H1 (cell line): ENCODE measurements at regions not wholly inside any gene's neighbourhood (a gene's known extent, or its start where the extent isn't known, plus 50 kb on each side); places are given as distances from the start of the nearest gene placed in this dataset.

Experiments used
- CTCF ChIA-PET: fragments of 300-600 bp; sonication (Branson Sonifier 250); formaldehyde crosslinking; loops from one replicate; lab custom pipeline; 2021; ENCODE audit not compliant: partially characterized antibody; lab: Charles Lee
- POLR2A ChIA-PET: fragments of 300-600 bp; sonication (Branson Sonifier 250); formaldehyde crosslinking; loops from one replicate; lab custom pipeline; 2021; ENCODE audit warnings: inconsistent platforms; ENCODE audit not compliant: partially characterized antibody; lab: Charles Lee
- DNase-seq, 2 experiments: peaks; one replicate each; pipeline versions ENCODE4 v3.0.0 to v3.0.0-alpha.2; 2010 to 2022; ENCODE audit warnings: low spot score in 2 of 2, low read depth in 1 of 2, mixed read lengths in 1 of 2
- FAIRE-seq: peaks from 2 replicates; lab custom pipeline; 2011; peaks lifted over from hg19 to GRCh38; lab: Jason Lieb, UNC
- H2AFZ ChIP-seq: 2 replicates; pipeline ENCODE4 v1.8.1; 2012; ENCODE audit warnings: low read length, inconsistent platforms
- H2AK5ac ChIP-seq: 2 replicates; pipeline ENCODE4 v1.6.1; 2013; ENCODE audit warnings: low read depth, low read length
- H2BK120ac ChIP-seq: replicated peaks from 2 replicates; pipeline ENCODE3; 2013; ENCODE audit warnings: low read depth, low read length, inconsistent platforms
- H2BK12ac ChIP-seq: 2 replicates; pipeline ENCODE4 v1.6.1; 2013; ENCODE audit warnings: low read depth, low read length
- H2BK15ac ChIP-seq: 2 replicates; pipeline ENCODE4 v1.6.1; 2013; ENCODE audit warnings: low read length
- H2BK20ac ChIP-seq: 2 replicates; pipeline ENCODE4 v1.6.1; 2013; ENCODE audit warnings: low read length
- H2BK5ac ChIP-seq: 2 replicates; pipeline ENCODE4 v1.6.1; 2013; ENCODE audit warnings: low read depth, low read length
- H3K14ac ChIP-seq: 2 replicates; pipeline ENCODE4 v1.6.1; 2013; ENCODE audit warnings: inconsistent platforms; ENCODE audit not compliant: insufficient read length
- H3K18ac ChIP-seq: 2 replicates; pipeline ENCODE4 v1.6.1; 2013; ENCODE audit warnings: low read length; ENCODE audit errors: extremely low read depth
- H3K23ac ChIP-seq: 2 replicates; pipeline ENCODE4 v1.6.1; 2013; ENCODE audit warnings: inconsistent platforms; ENCODE audit not compliant: insufficient read length
- H3K23me2 ChIP-seq: 2 replicates; pipeline ENCODE4 v1.6.1; 2013; ENCODE audit warnings: low read depth, low read length
- H3K27ac ChIP-seq: 2 replicates; pipeline ENCODE4 v1.6.1; 2011; ENCODE audit warnings: low read depth, low read length, inconsistent platforms
- H3K27me3 ChIP-seq, 4 experiments: replicated peaks in 1 of 4; 1 replicate in 1 of 4; 2 replicates in 3 of 4; pipeline versions ENCODE4 v1.6.1 to v1.8.1; 2011 to 2013; ENCODE audit warnings: low read length in 3 of 4, mild to moderate bottlenecking in 3 of 4, inconsistent platforms in 2 of 4, mixed read lengths in 2 of 4, moderate library complexity in 1 of 4; ENCODE audit not compliant: control insufficient read depth in 3 of 4, insufficient read depth in 3 of 4; ENCODE audit errors: extremely low read depth in 1 of 4
- H3K36me3 ChIP-seq, 4 experiments: 2 replicates each; pipeline versions ENCODE4 v1.6.1 to v1.8.1; 2011 to 2013; ENCODE audit warnings: mild to moderate bottlenecking in 4 of 4, low read length in 3 of 4, moderate library complexity in 2 of 4, control low read depth in 1 of 4, inconsistent platforms in 1 of 4; ENCODE audit not compliant: insufficient read depth in 4 of 4, control insufficient read depth in 2 of 4
- H3K4ac ChIP-seq: replicated peaks from 2 replicates; pipeline ENCODE3; 2013; ENCODE audit warnings: low read length, low read depth, mixed read lengths, inconsistent platforms; ENCODE audit not compliant: insufficient read length
- H3K4me1 ChIP-seq, 4 experiments: replicated peaks in 1 of 4; 1 replicate in 1 of 4; 2 replicates in 3 of 4; pipeline versions ENCODE4 v1.6.1 to v1.8.1; 2011 to 2013; ENCODE audit warnings: low read length in 3 of 4, inconsistent platforms in 2 of 4, mixed read lengths in 1 of 4; ENCODE audit not compliant: insufficient read depth in 4 of 4, control insufficient read depth in 3 of 4
- H3K4me2 ChIP-seq, 2 experiments: 2 replicates each; pipeline versions ENCODE4 v1.6.1 to v1.8.1; 2011 to 2013; ENCODE audit warnings: low read depth in 2 of 2, low read length in 2 of 2, control low read depth in 1 of 2, inconsistent platforms in 1 of 2, mild to moderate bottlenecking in 1 of 2; ENCODE audit not compliant: insufficient read depth in 1 of 2
- H3K4me3 ChIP-seq, 4 experiments: fragments of 200-600, 300-600 bp in 1 of 4; sonication (generic), shearing (Covaris generic), sonication (Bioruptor Twin) in 1 of 4; 2 replicates each; pipeline versions ENCODE4 v1.5.1 to v1.8.1; 2011 to 2016; ENCODE audit warnings: low read length in 4 of 4, low read depth in 3 of 4, control low read depth in 2 of 4, inconsistent platforms in 2 of 4, mild to moderate bottlenecking in 2 of 4, mixed read lengths in 1 of 4, moderate library complexity in 1 of 4; ENCODE audit not compliant: insufficient read depth in 2 of 4; ENCODE audit errors: extremely low read depth in 1 of 4
- H3K56ac ChIP-seq: replicated peaks from 2 replicates; pipeline ENCODE3; 2013; ENCODE audit warnings: low read depth, mild to moderate bottlenecking, mixed read lengths, low read length, inconsistent platforms; ENCODE audit not compliant: insufficient read length
- H3K79me1 ChIP-seq: 2 replicates; pipeline ENCODE4 v1.6.1; 2013; ENCODE audit warnings: low read depth, low read length, control low read depth
- H3K79me2 ChIP-seq, 2 experiments: 2 replicates each; pipeline versions ENCODE4 v1.6.1 to v1.8.1; 2012 to 2013; ENCODE audit warnings: low read length in 2 of 2, mild to moderate bottlenecking in 2 of 2, inconsistent platforms in 1 of 2; ENCODE audit not compliant: insufficient read depth in 2 of 2, control insufficient read depth in 1 of 2
- H3K9ac ChIP-seq, 4 experiments: replicated peaks in 1 of 4; 1 replicate in 1 of 4; 2 replicates in 3 of 4; pipeline versions ENCODE4 v1.6.1 to v1.8.1; 2011 to 2013; ENCODE audit warnings: low read depth in 3 of 4, low read length in 3 of 4, control low read depth in 2 of 4, mild to moderate bottlenecking in 2 of 4, moderate library complexity in 2 of 4, inconsistent platforms in 1 of 4; ENCODE audit errors: extremely low read depth in 1 of 4
- H3K9me3 ChIP-seq, 2 experiments: 2 replicates each; pipeline versions ENCODE4 v1.6.1 to v1.8.1; 2012 to 2013; ENCODE audit warnings: mild to moderate bottlenecking in 2 of 2, moderate library complexity in 2 of 2, control low read depth in 1 of 2, inconsistent platforms in 1 of 2, low read depth in 1 of 2, low read length in 1 of 2, mixed read lengths in 1 of 2; ENCODE audit not compliant: insufficient read depth in 2 of 2
- H4K20me1 ChIP-seq, 2 experiments: replicated peaks in 1 of 2; 2 replicates each; pipeline versions ENCODE3 to v1.8.1; 2011 to 2013; ENCODE audit warnings: inconsistent platforms in 2 of 2, low read length in 2 of 2, mild to moderate bottlenecking in 1 of 2; ENCODE audit not compliant: insufficient read depth in 2 of 2, control insufficient read depth in 1 of 2
- H4K5ac ChIP-seq: 2 replicates; pipeline ENCODE4 v1.6.1; 2013; ENCODE audit warnings: low read length, low read depth, mixed read lengths, inconsistent platforms; ENCODE audit not compliant: insufficient read length
- H4K8ac ChIP-seq: 2 replicates; pipeline ENCODE4 v1.8.0; 2013; ENCODE audit warnings: mild to moderate bottlenecking, moderate library complexity, low read length, inconsistent platforms; ENCODE audit not compliant: insufficient read depth; ENCODE audit errors: extremely low read depth
- H4K91ac ChIP-seq: replicated peaks from 2 replicates; pipeline ENCODE3; 2013; ENCODE audit warnings: low read length, mixed read lengths, inconsistent platforms; ENCODE audit not compliant: insufficient read length
- CTBP2 ChIP-seq: IDR thresholded peaks from 2 replicates; pipeline ENCODE4 v1.7.0; 2011; ENCODE audit warnings: borderline replicate concordance, mild to moderate bottlenecking, moderate library complexity, mixed read lengths, low read length; ENCODE audit not compliant: insufficient read depth, insufficient read length
- RBBP5 ChIP-seq: IDR thresholded peaks from 2 replicates; pipeline ENCODE4 v1.7.1; 2012; ENCODE audit warnings: low read depth, mild to moderate bottlenecking, inconsistent platforms, low read length, moderate library complexity, borderline replicate concordance
- SAP30 ChIP-seq: fragments of 300-600 bp; sonication (generic); IDR thresholded peaks from 2 replicates; pipeline ENCODE4 v1.7.1; 2012; ENCODE audit warnings: low read length, moderate library complexity, mild to moderate bottlenecking, inconsistent platforms; ENCODE audit not compliant: insufficient read depth, insufficient replicate concordance
- WGBS, 2 experiments: shearing (Covaris generic) in 1 of 2; methylation state at CpG; one replicate each; pipeline versions ENCODE4 v1.1.6 to v1.1.7; 2013 to 2015; ENCODE audit warnings: low lambda C conversion rate in 2 of 2, mixed read lengths in 2 of 2, inconsistent platforms in 1 of 2, low coverage in 1 of 2, missing lambda C conversion rate in 1 of 2; ENCODE audit not compliant: insufficient replicate concordance in 2 of 2, insufficient coverage in 1 of 2, insufficient read length in 1 of 2; ENCODE audit errors: extremely low coverage in 1 of 2, missing lambda C conversion rate in 1 of 2; 5-methylcytosine and 5-hydroxymethylcytosine counted together

- no peak overlapping the region for H2BK12ac ChIP-seq
- H4K91ac ChIP-seq, result no peak overlapping the region
- H3K18ac ChIP-seq, result no peak overlapping the region
- no peaks in the 10 kb centered on the region for H3K36me3 ChIP-seq
- no peaks in the 10 kb centered on the region for H3K79me2 ChIP-seq
- WGBS, 2 experiments, result 93% methylated on average over 1 of the region's 1 CpG; no CpG with 5 or more reads in 1 of the 2 experiments
- H3K23me2 ChIP-seq, result no peaks in the 10 kb centered on the region
- FAIRE-seq (no peak), DNase-seq (no peak)
- POLR2A ChIA-PET, result no interaction called here
- no peak overlapping the region for H2BK5ac ChIP-seq
- H2AK5ac ChIP-seq, result no peak overlapping the region
- no peaks in the 10 kb centered on the region for H3K9me3 ChIP-seq
- H2BK20ac ChIP-seq, result no peak overlapping the region
- no peak overlapping the region for H3K4me3 ChIP-seq
- CTCF ChIA-PET, result no interaction called here
- no peak overlapping the region for H3K4me2 ChIP-seq
- no peak overlapping the region for H3K56ac ChIP-seq
- no peak overlapping the region for H2BK120ac ChIP-seq
- no peak overlapping the region for H4K5ac ChIP-seq
- H3K4me1 ChIP-seq, result no peaks in the 10 kb centered on the region
- no peak overlapping the region for H3K9ac ChIP-seq
- H3K27ac ChIP-seq, result no peak overlapping the region
- H3K23ac ChIP-seq, result no peak overlapping the region
- no peak overlapping the region for H2AFZ ChIP-seq
- H3K14ac ChIP-seq, result no peak overlapping the region
- no peaks in the 10 kb centered on the region for H4K20me1 ChIP-seq
- no peak overlapping the region for H3K4ac ChIP-seq
- no peak overlapping the region for H2BK15ac ChIP-seq
- no peaks in the 10 kb centered on the region for H3K79me1 ChIP-seq
- no peak overlapping the region for H4K8ac ChIP-seq
- no peaks in the 10 kb centered on the region for H3K27me3 ChIP-seq
- TF ChIP-seq RBBP5 (no peak), SAP30 (no peak), CTBP2 (no peak)
These were observed 1400.0 kb upstream of the FLRT2 start for GRCh38 chr14:84129941-84130340.
